ENCODE measurements at regions not wholly inside any gene's neighbourhood (a gene's known extent, or its start where the extent isn't known, plus 50 kb on each side); places are given as distances from the start of the nearest gene placed in this dataset.
"Not testable (repeated sequence)": the region's sequence is repeated elsewhere in the genome, so short reads cannot be mapped to it uniquely, and the experiment has no call there.

DNA sequence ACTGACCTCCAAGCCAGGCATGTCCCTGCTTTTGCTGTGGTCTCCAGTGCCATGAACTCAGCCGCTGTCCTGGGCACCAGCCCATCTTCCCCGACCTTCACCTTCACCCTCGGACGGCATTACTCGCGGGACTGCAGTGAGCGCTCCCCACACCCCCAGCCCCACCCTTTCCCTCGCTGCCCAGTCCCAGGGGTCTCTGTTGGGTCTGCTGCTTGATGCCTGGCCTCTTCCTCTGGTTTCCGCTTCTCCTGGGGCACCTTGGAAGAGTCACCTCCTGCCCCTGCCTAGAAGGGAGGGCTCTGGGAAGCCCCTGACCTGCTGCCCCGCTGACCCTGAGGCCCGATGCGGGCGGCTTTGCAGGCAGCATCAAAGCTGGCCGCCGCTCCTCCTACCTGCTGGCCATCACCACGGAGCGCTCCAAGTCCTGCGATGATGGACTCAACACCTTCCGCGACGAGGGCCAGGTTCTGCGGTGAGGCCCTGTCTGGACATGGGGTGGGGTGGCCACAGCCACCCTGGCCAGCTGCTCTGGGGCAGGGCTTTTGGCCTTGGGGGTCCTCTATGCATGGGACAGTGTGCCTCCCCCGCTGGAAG is 102.3 kb downstream of the ZNF267 start:
- H3K9me3 ChIP-seq; H3K4me3 ChIP-seq; H3K27ac ChIP-seq; DNase-seq; intact Hi-C loops (cut with DNase I); H3K4me1 ChIP-seq; H3K36me3 ChIP-seq (replicated peaks in 1 of 2; ENCODE audit: insufficient read depth in 1 of 2, low read depth in 2 of 2); H3K27me3 ChIP-seq; ATAC-seq: not testable (repeated sequence)
- 73 to 80% methylated on average over 12 to 18 of the region's 23 CpGs for WGBS, 2 donors

DNA sequence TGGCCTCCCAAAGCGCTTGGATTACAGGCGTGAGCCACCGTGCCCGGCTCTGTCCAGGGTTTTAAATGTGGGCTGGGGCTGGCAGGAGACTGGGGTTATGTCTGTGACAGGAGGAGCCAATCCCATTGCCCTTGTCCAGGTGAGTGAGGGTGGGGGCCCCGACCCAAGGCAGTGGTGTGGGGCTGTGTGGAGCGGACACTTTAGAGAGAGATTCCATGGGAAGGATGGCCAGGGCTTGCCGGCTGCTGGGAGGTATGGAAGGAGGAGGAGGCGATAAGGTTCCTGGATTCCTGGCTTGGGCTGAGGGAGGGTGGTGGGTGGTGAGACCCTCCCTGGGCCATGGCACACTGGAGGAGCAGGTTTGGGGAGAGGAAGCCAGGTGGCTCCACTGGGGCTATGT is 104.9 kb downstream of the ZNF267 start:
- H3K4me1 ChIP-seq; intact Hi-C loops (cut with DNase I); H3K9me3 ChIP-seq; DNase-seq; H3K36me3 ChIP-seq (replicated peaks in 1 of 2; ENCODE audit: insufficient read depth in 1 of 2, low read depth in 2 of 2); H3K27ac ChIP-seq; ATAC-seq; H3K4me3 ChIP-seq; H3K27me3 ChIP-seq: not testable (repeated sequence)
- WGBS, 2 donors = 78 to 91% methylated on average over 4 of the region's 8 CpGs

DNA sequence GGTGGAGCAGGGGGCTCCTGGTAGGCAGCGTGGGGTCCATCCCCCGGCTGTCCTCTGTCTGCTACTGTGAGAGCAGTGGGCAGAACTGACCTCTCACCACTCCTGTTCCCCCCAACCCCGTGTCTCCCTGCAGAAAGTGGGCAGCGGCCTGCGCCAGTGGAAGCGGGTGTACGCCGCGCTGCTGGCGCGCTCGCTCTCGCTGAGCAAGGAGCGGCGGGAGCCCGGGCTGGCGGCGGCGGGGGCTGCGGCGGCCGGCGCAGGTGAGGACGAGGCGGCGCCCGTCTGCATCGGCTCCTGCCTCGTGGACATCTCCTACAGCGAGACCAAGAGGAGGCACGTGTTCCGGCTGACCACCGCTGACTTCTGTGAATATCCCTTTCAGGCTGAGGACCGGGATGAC is 108.1 kb downstream of the ZNF267 start:
- H3K27ac ChIP-seq; intact Hi-C loops (cut with DNase I); H3K4me3 ChIP-seq; H3K27me3 ChIP-seq; H3K36me3 ChIP-seq (replicated peaks in 1 of 2; ENCODE audit: insufficient read depth in 1 of 2, low read depth in 2 of 2); ATAC-seq; H3K4me1 ChIP-seq; H3K9me3 ChIP-seq; DNase-seq: not testable (repeated sequence)
- 83% methylated on average over 18 of the region's 34 CpGs; no CpG with 5 or more reads in 1 of the 2 donors for WGBS, 2 donors

DNA sequence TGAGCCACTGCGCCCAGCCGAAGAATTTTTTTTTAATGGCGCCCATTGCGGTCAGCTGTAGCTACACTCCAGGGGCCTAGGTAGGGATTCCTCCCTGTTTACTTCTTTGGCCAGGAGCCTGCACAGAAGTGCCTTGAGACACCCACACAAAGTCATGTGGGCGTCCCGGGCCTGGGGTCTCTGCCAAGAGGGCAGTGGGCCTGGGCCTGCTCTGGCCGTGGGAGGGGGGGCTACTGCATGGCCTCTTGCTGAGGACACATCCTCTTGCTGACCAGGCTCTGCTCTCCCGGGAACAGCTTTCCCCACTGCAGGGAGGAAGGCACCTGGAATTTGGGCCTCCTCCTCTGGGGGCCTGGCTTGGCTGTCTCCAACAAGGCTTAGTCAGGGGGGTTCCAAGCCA is 109.4 kb downstream of the ZNF267 start:
- not testable (repeated sequence) for H3K9me3 ChIP-seq

DNA sequence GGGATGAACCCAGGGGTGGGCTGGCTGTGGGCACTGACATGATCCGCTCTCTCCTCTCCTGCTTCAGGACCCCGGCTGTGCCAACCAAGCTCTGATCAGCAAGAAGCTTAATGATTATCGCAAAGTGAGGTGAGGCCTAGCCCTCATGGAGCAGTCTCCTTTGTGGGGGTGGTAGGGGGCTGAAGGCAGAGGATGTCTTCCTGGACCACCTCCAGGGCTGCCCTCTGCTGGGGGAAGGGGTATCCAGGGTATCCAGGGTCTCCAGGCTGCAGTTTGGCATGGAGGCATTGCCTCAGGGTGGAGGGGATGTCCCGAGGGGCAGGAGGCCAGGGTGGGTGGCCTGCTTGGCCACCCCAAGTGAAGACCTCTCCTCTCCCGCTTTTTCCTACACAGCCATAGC is 110.1 kb downstream of the ZNF267 start:
- 80% methylated on average over 1 of the region's 5 CpGs; no CpG with 5 or more reads in 1 of the 2 donors for WGBS, 2 donors
- ATAC-seq; intact Hi-C loops (cut with DNase I): not testable (repeated sequence)

More for the DNA sequence above, 109.4 kb downstream of the ZNF267 start:
- DNase-seq; H3K4me3 ChIP-seq; H3K27me3 ChIP-seq; H3K4me1 ChIP-seq; ATAC-seq; H3K27ac ChIP-seq; intact Hi-C loops (cut with DNase I); H3K36me3 ChIP-seq (replicated peaks in 1 of 2; ENCODE audit: insufficient read depth in 1 of 2, low read depth in 2 of 2): not testable (repeated sequence)
- WGBS, 2 donors = 79 to 80% methylated on average over 5 to 7 of the region's 8 CpGs

DNA sequence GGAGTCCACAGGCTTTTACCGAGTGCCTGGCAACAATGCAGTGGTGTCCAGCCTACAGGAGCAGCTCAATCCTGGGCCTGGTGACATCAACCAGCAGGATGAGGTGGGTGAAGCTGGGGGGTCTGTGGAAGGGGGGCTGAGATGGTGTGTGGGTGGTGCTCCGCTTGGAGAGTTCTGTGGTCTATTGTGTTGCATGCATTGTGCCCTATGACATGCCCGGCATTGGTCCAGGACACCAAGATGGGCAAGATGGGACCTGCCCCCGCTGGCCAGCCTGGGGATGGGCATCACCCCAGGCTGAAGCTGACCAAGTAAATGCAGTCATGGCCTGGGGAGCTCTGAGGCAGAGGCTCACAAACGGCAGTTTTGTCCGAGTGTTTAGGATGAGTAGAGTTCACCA is 113.3 kb downstream of the ZNF267 start:
- WGBS, 2 donors = 68 to 87% methylated on average over 4 of the region's 6 CpGs
- H3K9me3 ChIP-seq; H3K27me3 ChIP-seq; DNase-seq; H3K4me1 ChIP-seq; ATAC-seq; H3K4me3 ChIP-seq; H3K27ac ChIP-seq; H3K36me3 ChIP-seq (replicated peaks in 1 of 2; ENCODE audit: insufficient read depth in 1 of 2, low read depth in 2 of 2); intact Hi-C loops (cut with DNase I): not testable (repeated sequence)

More for the DNA sequence above, 110.1 kb downstream of the ZNF267 start:
- not testable (repeated sequence) for H3K9me3 ChIP-seq; H3K36me3 ChIP-seq (replicated peaks in 1 of 2; ENCODE audit: insufficient read depth in 1 of 2, low read depth in 2 of 2); H3K27me3 ChIP-seq; DNase-seq; H3K27ac ChIP-seq; H3K4me3 ChIP-seq; H3K4me1 ChIP-seq

DNA sequence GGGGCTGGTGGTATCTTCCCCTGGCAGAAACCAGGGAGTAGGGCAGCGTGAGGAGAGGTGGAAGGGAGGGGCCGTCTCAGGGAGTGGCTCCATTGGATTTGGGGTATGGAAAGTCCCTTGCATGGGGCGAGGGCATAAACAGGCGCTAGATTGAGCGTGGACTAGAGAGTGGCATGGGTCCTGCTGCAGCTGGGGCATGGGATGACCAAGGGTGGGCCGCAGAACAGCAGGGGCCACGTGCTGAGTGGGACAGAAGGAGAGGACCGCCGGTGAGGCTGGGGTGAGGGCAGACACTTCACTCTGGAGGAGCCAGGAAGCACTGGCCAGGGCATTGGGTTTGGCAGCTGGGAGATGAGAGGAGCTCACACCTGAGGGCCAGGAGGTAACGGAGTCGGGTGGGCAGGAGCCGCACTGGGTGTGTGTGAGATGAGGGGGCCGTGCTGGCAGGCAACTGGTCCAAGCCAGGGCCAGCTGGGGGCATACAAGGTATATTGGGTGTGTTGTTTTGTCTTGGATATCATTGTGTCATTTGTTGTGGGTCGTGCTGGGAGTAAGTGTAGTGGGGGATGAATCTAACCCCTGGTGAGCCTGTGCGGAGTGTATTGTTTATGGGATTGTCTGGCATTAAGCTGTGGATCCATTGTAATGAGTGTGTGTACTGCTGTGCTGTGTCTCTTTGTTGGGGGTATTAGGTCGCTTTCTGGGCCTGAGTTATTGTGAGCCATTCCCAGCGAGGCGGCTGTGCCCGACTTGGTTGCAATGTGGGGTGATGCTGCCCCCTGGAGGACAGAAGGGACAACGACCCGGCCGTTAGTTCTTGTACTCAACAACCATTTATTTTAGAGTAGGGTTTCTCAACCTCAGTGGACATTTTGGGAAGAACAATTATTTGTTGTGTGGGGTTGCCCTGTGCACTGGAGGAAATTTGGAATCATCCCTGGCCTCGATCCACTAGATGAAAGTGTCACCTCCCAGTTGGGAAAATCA is 115.3 kb downstream of the ZNF267 start:
- H3K4me3 ChIP-seq; ATAC-seq; H3K4me1 ChIP-seq; H3K27me3 ChIP-seq; intact Hi-C loops (cut with DNase I); H3K36me3 ChIP-seq (replicated peaks in 1 of 2; ENCODE audit: insufficient read depth in 1 of 2, low read depth in 2 of 2); H3K9me3 ChIP-seq; H3K27ac ChIP-seq: not testable (repeated sequence)
- TF ChIP-seq, protein P1, sequence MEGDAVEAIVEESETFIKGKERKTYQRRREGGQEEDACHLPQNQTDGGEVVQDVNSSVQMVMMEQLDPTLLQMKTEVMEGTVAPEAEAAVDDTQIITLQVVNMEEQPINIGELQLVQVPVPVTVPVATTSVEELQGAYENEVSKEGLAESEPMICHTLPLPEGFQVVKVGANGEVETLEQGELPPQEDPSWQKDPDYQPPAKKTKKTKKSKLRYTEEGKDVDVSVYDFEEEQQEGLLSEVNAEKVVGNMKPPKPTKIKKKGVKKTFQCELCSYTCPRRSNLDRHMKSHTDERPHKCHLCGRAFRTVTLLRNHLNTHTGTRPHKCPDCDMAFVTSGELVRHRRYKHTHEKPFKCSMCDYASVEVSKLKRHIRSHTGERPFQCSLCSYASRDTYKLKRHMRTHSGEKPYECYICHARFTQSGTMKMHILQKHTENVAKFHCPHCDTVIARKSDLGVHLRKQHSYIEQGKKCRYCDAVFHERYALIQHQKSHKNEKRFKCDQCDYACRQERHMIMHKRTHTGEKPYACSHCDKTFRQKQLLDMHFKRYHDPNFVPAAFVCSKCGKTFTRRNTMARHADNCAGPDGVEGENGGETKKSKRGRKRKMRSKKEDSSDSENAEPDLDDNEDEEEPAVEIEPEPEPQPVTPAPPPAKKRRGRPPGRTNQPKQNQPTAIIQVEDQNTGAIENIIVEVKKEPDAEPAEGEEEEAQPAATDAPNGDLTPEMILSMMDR (IDR thresholded peaks at IDR 0.05) = peak in 1 of 7 experiments; percentile 15
- 15 to 31% methylated on average over 5 to 6 of the region's 23 CpGs for WGBS, 2 donors
- DNase-seq = peak; percentile 27 to 59 (median 51)

DNA sequence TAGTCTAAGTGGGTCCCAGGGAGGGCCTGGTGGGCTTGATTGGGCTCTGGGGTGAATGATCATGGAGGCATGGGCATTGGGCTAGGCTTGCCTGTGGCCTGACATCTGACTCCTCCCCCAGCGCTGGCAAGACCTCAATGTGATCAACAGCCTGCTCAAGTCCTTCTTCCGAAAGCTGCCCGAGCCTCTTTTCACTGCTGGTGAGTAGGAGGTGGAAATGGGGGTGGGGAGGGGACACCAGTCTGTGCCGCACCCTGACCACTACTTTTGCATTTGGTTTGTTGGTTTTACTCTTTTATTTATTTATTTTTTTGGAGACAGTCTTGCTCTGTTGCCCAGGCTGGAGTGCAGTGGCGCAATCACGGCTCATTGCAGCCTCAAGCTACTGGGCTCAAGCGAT is 116.7 kb downstream of the ZNF267 start:
- 53 to 67% methylated on average over 3 to 7 of the region's 7 CpGs for WGBS, 2 donors
- intact Hi-C loops (cut with DNase I); DNase-seq; H3K27ac ChIP-seq; ATAC-seq; H3K4me3 ChIP-seq; H3K4me1 ChIP-seq; H3K36me3 ChIP-seq (replicated peaks in 1 of 2; ENCODE audit: insufficient read depth in 1 of 2, low read depth in 2 of 2); H3K9me3 ChIP-seq; H3K27me3 ChIP-seq: not testable (repeated sequence)

DNA sequence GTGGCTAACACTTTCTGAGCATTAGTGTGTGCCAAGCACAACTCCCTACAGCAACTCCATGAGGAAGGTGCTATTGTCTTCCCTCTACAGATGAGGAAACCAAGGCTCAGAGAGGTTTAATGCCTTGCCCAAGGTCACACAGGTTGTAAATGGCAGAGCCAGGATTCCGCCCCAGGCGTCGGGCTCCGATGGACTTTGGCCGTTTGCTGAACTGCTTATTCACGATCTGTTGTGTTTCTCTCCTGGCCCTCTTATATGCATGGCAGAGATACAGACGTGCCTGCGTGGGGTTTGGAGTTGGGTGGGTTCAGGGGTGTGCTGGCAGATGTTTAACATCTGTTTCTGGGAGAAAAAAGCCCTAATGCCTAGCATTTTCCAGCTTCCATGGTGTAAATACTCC is 117.4 kb downstream of the ZNF267 start:
- intact Hi-C loops (cut with DNase I); H3K4me1 ChIP-seq; ATAC-seq; H3K36me3 ChIP-seq (replicated peaks in 1 of 2; ENCODE audit: insufficient read depth in 1 of 2, low read depth in 2 of 2); H3K27me3 ChIP-seq; H3K27ac ChIP-seq; H3K9me3 ChIP-seq; DNase-seq; H3K4me3 ChIP-seq: not testable (repeated sequence)
- 40 to 59% methylated on average over 1 to 8 of the region's 8 CpGs for WGBS, 2 donors

Data from body of pancreas (tissue), 4 donors.